HG02642 (cell line): ENCODE measurements at regions not wholly inside any gene's neighbourhood (a gene's known extent, or its start where the extent isn't known, plus 50 kb on each side); places are given as distances from the start of the nearest gene placed in this dataset.
"Not testable (repeated sequence)": the region's sequence is repeated elsewhere in the genome, so short reads cannot be mapped to it uniquely, and the experiment has no call there.

Experiments used
- ATAC-seq: cut with Tn5 transposase; IDR thresholded peaks from one replicate; pipeline ENCODE4 v1.9.1; 2021; ENCODE audit warnings: mild to moderate bottlenecking; ENCODE audit not compliant: unreplicated experiment, poor library complexity

- ATAC-seq: no peak
Observed at GRCh38 chr1:190942475-190942874, 464.8 kb upstream of the BRINP3 start.

DNA sequence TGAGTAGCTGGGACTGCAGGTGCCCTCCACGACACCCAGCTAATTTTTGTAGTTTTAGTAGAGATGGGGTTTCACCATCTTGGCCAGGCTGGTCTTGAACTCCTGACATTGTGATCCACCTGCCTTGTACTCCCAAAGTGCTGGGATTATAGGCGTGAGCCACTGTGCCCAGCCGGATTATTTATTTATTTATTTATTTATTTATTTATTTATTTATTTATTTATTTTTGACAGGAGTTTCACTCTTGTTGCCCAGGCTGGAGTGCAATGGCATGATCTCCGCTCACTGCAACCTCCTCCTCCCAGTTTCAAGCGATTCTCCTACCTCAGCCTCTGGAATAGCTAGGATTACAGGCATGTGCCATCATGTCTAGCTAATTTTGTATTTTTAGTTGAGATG, 466.1 kb upstream of the BRINP3 start:
- ATAC-seq: not testable (repeated sequence)

GRCh38 chr1:190949939-190950338, 472.3 kb upstream of the BRINP3 start:
- no peak for ATAC-seq

GRCh38 chr1:190957565-190957964, 479.9 kb upstream of the BRINP3 start:
- ATAC-seq: no peak

DNA sequence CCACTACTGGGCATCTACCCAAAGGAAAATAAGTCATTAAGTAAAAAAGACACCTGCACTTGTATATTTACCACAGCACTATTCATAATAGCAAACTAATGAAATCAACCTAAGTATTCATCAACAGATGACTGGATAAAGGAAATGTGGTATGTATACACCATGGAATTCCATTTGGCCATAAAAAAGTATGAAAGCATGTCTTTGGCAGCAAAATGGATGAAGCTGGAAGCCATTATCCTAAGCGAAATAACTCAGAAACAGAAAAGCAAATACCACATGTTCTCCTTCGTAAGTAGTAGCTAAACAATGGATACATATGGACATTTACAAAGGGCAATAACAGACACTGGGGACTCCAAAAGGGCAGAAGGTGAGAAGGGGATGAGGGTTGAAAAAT, 485.7 kb upstream of the BRINP3 start:
- ATAC-seq: no peak

- no peak for ATAC-seq
Observed at GRCh38 chr1:190975827-190976226, 498.2 kb upstream of the BRINP3 start.

DNA sequence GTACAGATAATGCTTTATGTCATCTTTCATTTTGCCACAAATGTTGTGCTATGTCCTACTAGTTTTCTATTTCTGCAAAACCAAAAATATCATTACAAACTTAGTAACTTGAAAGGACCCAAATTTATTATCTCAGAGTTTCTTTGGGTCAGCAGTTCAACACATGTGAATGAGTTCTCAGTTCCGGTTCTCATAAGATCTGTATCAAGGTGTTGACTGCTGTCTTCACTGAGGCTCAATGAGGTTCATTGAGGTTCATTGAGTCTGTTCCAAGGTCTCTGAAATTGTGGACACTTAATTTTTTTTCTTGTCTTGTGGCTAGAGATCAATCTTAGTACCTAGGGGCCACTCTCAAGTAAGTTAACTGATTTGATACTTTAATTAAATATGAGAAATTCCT, 525.1 kb upstream of the BRINP3 start:
- ATAC-seq: no peak

GRCh38 chr1:191016765-191017164, 539.1 kb upstream of the BRINP3 start:
- ATAC-seq: no peak

GRCh38 chr1:191022856-191023255, 545.2 kb upstream of the BRINP3 start:
- ATAC-seq: no peak

DNA sequence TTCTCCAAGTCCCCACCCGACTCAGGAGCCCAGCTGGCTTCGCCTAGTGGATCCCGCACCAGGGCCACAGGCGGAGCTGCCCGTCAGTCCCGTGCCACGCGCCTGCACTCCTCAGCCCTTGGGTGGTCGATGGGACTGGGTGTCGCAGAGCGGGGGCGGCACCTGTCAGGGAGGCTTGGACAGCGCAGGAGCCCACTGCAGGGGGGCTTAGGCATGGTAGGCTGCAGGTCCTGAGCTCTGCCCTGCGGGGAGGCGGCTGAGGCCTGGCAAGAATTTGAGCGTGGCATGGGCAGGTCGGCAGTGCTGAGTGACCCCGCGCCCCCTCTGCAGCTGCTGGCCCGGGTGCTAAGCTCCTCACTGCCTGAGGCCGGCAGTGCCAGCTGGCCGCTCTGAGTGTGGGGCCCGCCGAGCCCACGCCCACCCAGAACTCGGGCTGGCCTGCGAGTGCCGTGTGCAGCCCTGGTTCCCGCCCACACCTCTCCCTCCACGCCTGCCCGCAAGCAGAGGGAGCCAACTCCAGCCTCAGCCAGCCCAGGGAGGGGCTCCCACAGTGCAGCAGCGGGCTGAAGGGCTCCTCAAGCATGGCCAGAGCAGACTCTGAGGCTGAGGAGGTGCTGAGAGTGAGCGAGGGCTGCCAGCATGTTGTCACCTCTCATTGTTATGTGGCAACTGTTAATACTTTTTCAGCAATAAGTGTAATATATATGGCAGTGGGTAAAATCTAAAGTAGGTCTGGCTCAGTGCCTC, 548.4 kb upstream of the BRINP3 start:
- no peak for ATAC-seq

DNA sequence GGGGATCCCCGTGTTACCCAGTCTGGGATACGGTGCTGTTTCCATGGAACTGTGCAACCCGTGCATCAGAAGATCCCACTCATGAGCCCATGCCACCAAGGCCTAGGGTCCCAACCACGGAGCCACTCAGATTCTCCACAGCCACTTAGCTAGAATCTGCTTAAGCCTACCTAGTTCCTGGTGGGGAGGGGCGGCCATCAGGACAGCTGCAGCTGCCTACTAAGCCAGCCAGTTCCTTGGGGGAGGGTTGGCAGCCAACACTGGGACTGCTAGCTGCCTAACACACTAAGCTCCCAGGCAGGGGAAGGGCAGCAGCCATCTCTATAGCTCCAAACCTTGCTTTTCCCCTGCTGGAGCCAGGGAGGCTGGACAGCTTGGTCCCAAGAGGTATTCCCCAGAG, 549.2 kb upstream of the BRINP3 start:
- no peak for ATAC-seq

- ATAC-seq: no peak
Observed at GRCh38 chr1:191034132-191034531, 556.5 kb upstream of the BRINP3 start.

- no peak for ATAC-seq
Observed at GRCh38 chr1:191043066-191043465, 565.4 kb upstream of the BRINP3 start.

DNA sequence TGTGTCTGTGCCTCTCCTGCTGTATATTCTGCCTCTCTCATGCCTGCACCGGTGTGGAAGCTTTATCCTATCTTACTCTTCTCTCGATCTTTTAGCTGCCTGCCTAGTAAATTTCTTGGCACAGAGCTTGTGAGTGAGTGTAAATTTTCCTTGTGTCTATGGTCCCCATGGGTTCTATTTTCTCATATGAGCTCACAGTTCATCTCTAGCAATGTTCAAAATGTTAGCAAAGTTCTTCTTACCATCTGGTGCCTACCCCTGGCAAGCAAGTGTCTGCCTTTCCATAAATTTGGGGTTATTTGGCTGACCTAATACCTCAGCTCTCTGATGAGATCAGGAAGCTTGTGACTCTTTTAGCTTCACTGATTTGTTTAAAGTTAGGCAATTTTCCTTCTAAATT, 572.1 kb upstream of the BRINP3 start:
- ATAC-seq: no peak

DNA sequence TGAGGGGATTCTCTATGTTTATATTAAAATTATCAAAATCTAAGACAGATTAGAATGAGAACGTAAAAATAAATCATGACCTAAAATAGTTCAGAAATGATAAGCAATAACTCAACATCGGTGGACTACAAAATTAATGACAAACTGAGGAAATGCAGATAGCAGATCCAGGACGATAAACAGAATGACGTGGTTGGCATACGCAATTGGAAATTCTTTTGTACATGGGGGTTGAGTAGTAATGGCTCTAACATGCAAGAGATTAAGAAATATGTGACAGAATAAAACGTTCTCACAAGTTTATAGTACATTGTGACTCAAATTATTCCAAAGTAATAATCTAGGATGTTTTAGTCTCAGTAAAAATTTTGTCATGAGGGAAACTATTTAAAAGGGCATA, 575.2 kb upstream of the BRINP3 start:
- no peak for ATAC-seq

GRCh38 chr1:191065346-191065745, 587.7 kb upstream of the BRINP3 start:
- ATAC-seq: no peak

- no peak for ATAC-seq
Observed at GRCh38 chr1:191065771-191066170, 588.1 kb upstream of the BRINP3 start.

- no peak for ATAC-seq
Observed at GRCh38 chr1:191074881-191075280, 597.2 kb upstream of the BRINP3 start.

DNA sequence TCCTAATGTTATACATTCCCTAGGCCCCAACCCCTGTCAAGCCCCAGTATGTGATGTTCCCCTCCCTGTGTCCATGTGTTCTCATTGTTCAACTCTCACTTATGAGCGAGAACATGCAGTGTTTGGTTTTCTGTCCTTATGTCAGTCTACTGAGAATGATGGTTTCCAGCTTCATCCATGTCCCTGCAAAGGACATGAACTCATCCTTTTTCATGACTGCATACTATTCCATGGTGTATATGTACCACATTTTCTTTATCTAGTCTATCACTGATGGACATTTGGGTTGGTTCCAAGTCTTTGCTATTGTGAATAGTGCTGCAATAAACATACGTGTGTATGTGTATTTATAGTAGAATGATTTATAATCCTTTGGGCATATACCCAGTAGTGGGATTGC, 605.4 kb upstream of the BRINP3 start:
- not testable (repeated sequence) for ATAC-seq

- no peak for ATAC-seq
Observed at GRCh38 chr1:191085121-191085520, 607.5 kb upstream of the BRINP3 start.

- no peak for ATAC-seq
Observed at GRCh38 chr1:191086910-191087309, 609.2 kb upstream of the BRINP3 start.

GRCh38 chr1:191096405-191096804, 618.7 kb upstream of the BRINP3 start:
- ATAC-seq: no peak

GRCh38 chr1:191099696-191100095, 622.0 kb upstream of the BRINP3 start:
- ATAC-seq: no peak
